ENCODE measurements at regions not wholly inside any gene's neighbourhood (a gene's known extent, or its start where the extent isn't known, plus 50 kb on each side); places are given as distances from the start of the nearest gene placed in this dataset.

DNA sequence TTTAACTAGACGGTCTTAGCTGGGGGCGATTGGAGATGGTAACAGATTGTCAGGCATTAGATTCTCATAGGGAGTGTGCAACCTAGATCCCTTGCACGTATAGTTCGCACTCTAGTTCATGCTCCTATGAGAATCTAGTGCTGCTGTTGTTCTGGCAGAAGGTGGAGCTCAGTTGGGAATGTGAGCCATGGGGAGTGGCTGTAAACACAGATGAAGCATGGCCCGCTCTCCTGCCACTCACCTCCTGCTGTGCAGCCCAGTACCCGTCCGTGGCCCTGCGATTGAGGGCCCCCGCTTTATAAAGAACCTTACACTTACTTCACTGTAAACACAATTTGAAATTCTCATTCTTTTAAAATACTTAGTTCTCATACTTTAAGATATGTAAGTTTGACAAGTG lies 339.4 kb downstream of the CDH26 start:
- no peak for TF ChIP-seq CEBPB (IDR thresholded peaks at IDR 0.05; ENCODE audit: low read depth, low read length)
- no peak for TF ChIP-seq POLR2A (IDR thresholded peaks at IDR 0.05; ENCODE audit: control extremely low read depth in 1 of 2, low read depth in 2 of 2, low read length in 2 of 2)
- no peak for TF ChIP-seq BCL11A (IDR thresholded peaks at IDR 0.05; ENCODE audit: low read depth in 2 of 2, low read length in 2 of 2)
- TF ChIP-seq POLR2AphosphoS5 (IDR thresholded peaks at IDR 0.05; ENCODE audit: low read depth, low read length), result no peak
- TF ChIP-seq, protein P1, sequence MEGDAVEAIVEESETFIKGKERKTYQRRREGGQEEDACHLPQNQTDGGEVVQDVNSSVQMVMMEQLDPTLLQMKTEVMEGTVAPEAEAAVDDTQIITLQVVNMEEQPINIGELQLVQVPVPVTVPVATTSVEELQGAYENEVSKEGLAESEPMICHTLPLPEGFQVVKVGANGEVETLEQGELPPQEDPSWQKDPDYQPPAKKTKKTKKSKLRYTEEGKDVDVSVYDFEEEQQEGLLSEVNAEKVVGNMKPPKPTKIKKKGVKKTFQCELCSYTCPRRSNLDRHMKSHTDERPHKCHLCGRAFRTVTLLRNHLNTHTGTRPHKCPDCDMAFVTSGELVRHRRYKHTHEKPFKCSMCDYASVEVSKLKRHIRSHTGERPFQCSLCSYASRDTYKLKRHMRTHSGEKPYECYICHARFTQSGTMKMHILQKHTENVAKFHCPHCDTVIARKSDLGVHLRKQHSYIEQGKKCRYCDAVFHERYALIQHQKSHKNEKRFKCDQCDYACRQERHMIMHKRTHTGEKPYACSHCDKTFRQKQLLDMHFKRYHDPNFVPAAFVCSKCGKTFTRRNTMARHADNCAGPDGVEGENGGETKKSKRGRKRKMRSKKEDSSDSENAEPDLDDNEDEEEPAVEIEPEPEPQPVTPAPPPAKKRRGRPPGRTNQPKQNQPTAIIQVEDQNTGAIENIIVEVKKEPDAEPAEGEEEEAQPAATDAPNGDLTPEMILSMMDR (IDR thresholded peaks at IDR 0.05; ENCODE audit: control extremely low read depth in 1 of 3, insufficient read depth in 1 of 3, low read depth in 1 of 3, low read length in 3 of 3), result no peak
- TF ChIP-seq KDM1A (IDR thresholded peaks at IDR 0.05; ENCODE audit: borderline replicate concordance, low read length), result no peak
- no peak for TF ChIP-seq JUN (IDR thresholded peaks at IDR 0.05; ENCODE audit: low read depth, low read length)
- no peak for TF ChIP-seq BRCA1 (IDR thresholded peaks at IDR 0.05; ENCODE audit: low read depth, low read length)
- no peak for TF ChIP-seq EGR1 (IDR thresholded peaks at IDR 0.05; ENCODE audit: borderline replicate concordance, low read depth, low read length)
- TF ChIP-seq, protein P2, sequence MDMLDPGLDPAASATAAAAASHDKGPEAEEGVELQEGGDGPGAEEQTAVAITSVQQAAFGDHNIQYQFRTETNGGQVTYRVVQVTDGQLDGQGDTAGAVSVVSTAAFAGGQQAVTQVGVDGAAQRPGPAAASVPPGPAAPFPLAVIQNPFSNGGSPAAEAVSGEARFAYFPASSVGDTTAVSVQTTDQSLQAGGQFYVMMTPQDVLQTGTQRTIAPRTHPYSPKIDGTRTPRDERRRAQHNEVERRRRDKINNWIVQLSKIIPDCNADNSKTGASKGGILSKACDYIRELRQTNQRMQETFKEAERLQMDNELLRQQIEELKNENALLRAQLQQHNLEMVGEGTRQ (IDR thresholded peaks at IDR 0.05; ENCODE audit: low read length), result no peak
- no peak for TF ChIP-seq SUZ12 (IDR thresholded peaks at IDR 0.05; ENCODE audit: low read length)
- TF ChIP-seq NRF1 (IDR thresholded peaks at IDR 0.05; ENCODE audit: low read depth, low read length), result no peak
- no peak for TF ChIP-seq RFX5 (IDR thresholded peaks at IDR 0.05; ENCODE audit: borderline replicate concordance, low read depth, low read length)

All from H1 (cell line).